Neural cell (in vitro differentiated cells): ENCODE measurements at regions not wholly inside any gene's neighbourhood (a gene's known extent, or its start where the extent isn't known, plus 50 kb on each side); places are given as distances from the start of the nearest gene placed in this dataset.

Source experiments
- H2AFZ ChIP-seq: fragments of 200-600, 300-800 bp; sonication (generic), shearing (Covaris generic); 2 replicates; pipeline ENCODE4 v1.6.0; 2014; ENCODE audit warnings: low read depth, mild to moderate bottlenecking, antibody characterized with exemption, low read length, moderate library complexity
- H3F3A ChIP-seq: fragments of 200-600 bp; shearing (Covaris generic); 2 replicates; pipeline ENCODE4 v1.6.1; 2016; ENCODE audit warnings: mild to moderate bottlenecking, moderate library complexity, mixed read lengths, antibody characterized with exemption, low read length; ENCODE audit not compliant: insufficient read depth, poor library complexity, severe bottlenecking
- H3K27ac ChIP-seq: fragments of 200-600, 300-800 bp; sonication (generic), shearing (Covaris generic); 2 replicates; pipeline ENCODE4 v1.5.1; 2014; ENCODE audit warnings: mild to moderate bottlenecking, low read length, moderate library complexity
- H3K27me3 ChIP-seq: fragments of 300-800, 200-600 bp; sonication (generic), shearing (Covaris generic); 2 replicates; pipeline ENCODE4 v1.6.0; 2014; ENCODE audit warnings: mild to moderate bottlenecking, low read depth, low read length, moderate library complexity; ENCODE audit not compliant: insufficient read depth
- H3K36me3 ChIP-seq: fragments of 300-800, 200-600 bp; sonication (generic), shearing (Covaris generic); 2 replicates; pipeline ENCODE4 v1.5.1; 2014; ENCODE audit warnings: mild to moderate bottlenecking, antibody characterized with exemption, low read length, moderate library complexity; ENCODE audit not compliant: insufficient read depth
- H3K4me2 ChIP-seq: fragments of 300-800, 200-600 bp; sonication (generic), shearing (Covaris generic); 2 replicates; pipeline ENCODE4 v1.6.0; 2014; ENCODE audit warnings: mild to moderate bottlenecking, low read length
- H3K4me3 ChIP-seq: fragments of 300-800, 200-600 bp; sonication (generic), shearing (Covaris generic); 2 replicates; pipeline ENCODE4 v1.5.1; 2014; ENCODE audit warnings: mild to moderate bottlenecking, low read length, moderate library complexity
- H3K79me2 ChIP-seq: fragments of 200-600 bp; shearing (Covaris generic); replicated peaks from 2 replicates; pipeline ENCODE4 v1.6.0; 2014; ENCODE audit warnings: mild to moderate bottlenecking, low read length, moderate library complexity; ENCODE audit not compliant: insufficient read depth
- H3K9ac ChIP-seq: fragments of 300-800, 200-600 bp; sonication (generic), shearing (Covaris generic); 2 replicates; pipeline ENCODE4 v1.6.1; 2016; ENCODE audit warnings: mild to moderate bottlenecking, low read length, mixed read lengths
- H3K9me2 ChIP-seq: fragments of 200-600 bp; shearing (Covaris generic); 2 replicates; pipeline ENCODE4 v1.6.1; 2016; ENCODE audit warnings: mild to moderate bottlenecking, low read length, mixed read lengths; ENCODE audit not compliant: insufficient read depth
- H3K9me3 ChIP-seq: fragments of 200-600, 300-800 bp; sonication (generic), shearing (Covaris generic); 2 replicates; pipeline ENCODE4 v1.6.1; 2016; ENCODE audit warnings: mild to moderate bottlenecking, mixed run types, low read length, moderate library complexity, mixed read lengths
- H4K20me1 ChIP-seq: fragments of 200-600 bp; shearing (Covaris generic); 2 replicates; pipeline ENCODE4 v1.6.1; 2016; ENCODE audit warnings: mild to moderate bottlenecking, mixed run types; ENCODE audit not compliant: insufficient read depth
- CTCF ChIP-seq: fragments of 450-650 bp; IDR thresholded peaks from 2 replicates; pipeline ENCODE4 v1.5.1; 2014; ENCODE audit warnings: antibody characterized with exemption, mild to moderate bottlenecking, moderate library complexity; ENCODE audit not compliant: poor library complexity, severe bottlenecking
- EP300 ChIP-seq: fragments of 450-650 bp; conservative IDR thresholded peaks from 2 replicates; pipeline ENCODE4 v1.6.1; 2014; ENCODE audit warnings: antibody characterized with exemption, mild to moderate bottlenecking, moderate library complexity; ENCODE audit not compliant: poor library complexity, severe bottlenecking
- EZH2 ChIP-seq: fragments of 200-600, 300-800 bp; shearing (Covaris generic), sonication (generic); IDR thresholded peaks from 2 replicates; pipeline ENCODE4 v1.6.1; 2014; ENCODE audit warnings: antibody characterized with exemption, low read length, borderline replicate concordance, mild to moderate bottlenecking; ENCODE audit not compliant: insufficient read depth, poor library complexity, severe bottlenecking
- MXI1 ChIP-seq: fragments of 450-650 bp; conservative IDR thresholded peaks from 2 replicates; pipeline ENCODE4 v1.6.1; 2014; ENCODE audit warnings: antibody characterized with exemption, mild to moderate bottlenecking; ENCODE audit not compliant: poor library complexity, severe bottlenecking
- POLR2AphosphoS5 ChIP-seq: IDR thresholded peaks from 2 replicates; pipeline ENCODE4 v1.6.1; 2012
- RAD21 ChIP-seq: fragments of 450-650 bp; conservative IDR thresholded peaks from 2 replicates; pipeline ENCODE4 v1.6.1; 2014; ENCODE audit warnings: antibody characterized with exemption, mild to moderate bottlenecking, moderate library complexity
- REST ChIP-seq: IDR thresholded peaks from 2 replicates; pipeline ENCODE4 v1.6.1; 2012; ENCODE audit warnings: borderline replicate concordance
- SMC3 ChIP-seq: fragments of 450-650 bp; conservative IDR thresholded peaks from 2 replicates; pipeline ENCODE4 v1.6.1; 2014; ENCODE audit warnings: antibody characterized with exemption, mild to moderate bottlenecking, moderate library complexity; ENCODE audit not compliant: poor library complexity
- TAF1 ChIP-seq: IDR thresholded peaks from 2 replicates; pipeline ENCODE4 v1.6.1; 2012; ENCODE audit warnings: low read depth

- no peaks in the 10 kb centered on the region for H3K9me3 ChIP-seq
- no peak overlapping the region for H2AFZ ChIP-seq
- no peaks in the 10 kb centered on the region for H3K79me2 ChIP-seq
- H3K9me2 ChIP-seq = no peaks in the 10 kb centered on the region
- TF ChIP-seq EP300 (no peak), MXI1 (no peak), REST (no peak)
- H4K20me1 ChIP-seq = no peaks in the 10 kb centered on the region
- H3K9ac ChIP-seq = no peak overlapping the region
- no peak overlapping the region for H3K27ac ChIP-seq
- H3K4me3 ChIP-seq = no peak overlapping the region
- no peak overlapping the region for H3K4me2 ChIP-seq
- H3F3A ChIP-seq = no peaks in the 10 kb centered on the region
- H3K27me3 ChIP-seq = no peaks in the 10 kb centered on the region
- no peaks in the 10 kb centered on the region for H3K36me3 ChIP-seq
Observed at GRCh38 chr14:48575772-48576171, 900.4 kb upstream of the MDGA2 start.

- no peaks in the 10 kb centered on the region for H3K79me2 ChIP-seq
- H3K27me3 ChIP-seq = no peaks in the 10 kb centered on the region
- H3K9ac ChIP-seq = no peak overlapping the region
- H4K20me1 ChIP-seq = no peaks in the 10 kb centered on the region
- H3K36me3 ChIP-seq = no peaks in the 10 kb centered on the region
- H3K9me3 ChIP-seq = no peaks in the 10 kb centered on the region
- TF ChIP-seq EP300 (peak; percentile 63), TAF1 (no peak), EZH2 (no peak)
- H3F3A ChIP-seq = no peaks in the 10 kb centered on the region
- H3K9me2 ChIP-seq = no peaks in the 10 kb centered on the region
- peak overlapping the region; percentile 18 for H3K27ac ChIP-seq
- H2AFZ ChIP-seq = no peak overlapping the region
- no peak overlapping the region for H3K4me2 ChIP-seq
- no peak overlapping the region for H3K4me3 ChIP-seq
Observed at GRCh38 chr14:48568688-48569087, 893.3 kb upstream of the MDGA2 start.

- Histone ChIP-seq H3K9me3 (no peaks in the 10 kb centered on the region), H3K27me3 (no peaks in the 10 kb centered on the region), H3K36me3 (no peaks in the 10 kb centered on the region), H3F3A (no peaks in the 10 kb centered on the region), H3K4me2 (no peak overlapping the region), H3K9me2 (no peaks in the 10 kb centered on the region), H3K79me2 (no peaks in the 10 kb centered on the region), H3K4me3 (no peak overlapping the region), H2AFZ (no peak overlapping the region), H3K9ac (no peak overlapping the region), H4K20me1 (no peaks in the 10 kb centered on the region), H3K27ac (peak overlapping the region; percentile 18)
- TF ChIP-seq EP300 = no peak
- TF ChIP-seq SMC3 = no peak
- no peak for TF ChIP-seq TAF1
- TF ChIP-seq EZH2 = no peak
- no peak for TF ChIP-seq CTCF
- no peak for TF ChIP-seq RAD21
- TF ChIP-seq MXI1 = no peak
- TF ChIP-seq POLR2AphosphoS5 = no peak
- TF ChIP-seq REST = no peak
Observed at GRCh38 chr14:48568252-48568651, 892.8 kb upstream of the MDGA2 start.
